ENCODE measurements at regions not wholly inside any gene's neighbourhood (a gene's known extent, or its start where the extent isn't known, plus 50 kb on each side); places are given as distances from the start of the nearest gene placed in this dataset.
"Not testable (repeated sequence)": the region's sequence is repeated elsewhere in the genome, so short reads cannot be mapped to it uniquely, and the experiment has no call there.

GRCh38 chrX:76922100-76922499 is 494.6 kb downstream of the MAGEE1 start:
- no peak overlapping the region for H3K4me3 ChIP-seq (ENCODE audit: low read depth, low read length)
- no peak for TF ChIP-seq CTCF (IDR thresholded peaks at IDR 0.05; ENCODE audit: borderline replicate concordance, insufficient read depth, low read depth, low read length)

GRCh38 chrX:76924616-76925015 is 497.1 kb downstream of the MAGEE1 start:
- not testable (repeated sequence) for H3K4me3 ChIP-seq (ENCODE audit: low read depth, low read length)

- no peak overlapping the region for H3K4me3 ChIP-seq (ENCODE audit: low read depth, low read length)
- TF ChIP-seq CTCF (IDR thresholded peaks at IDR 0.05; ENCODE audit: borderline replicate concordance, insufficient read depth, low read depth, low read length): no peak
These were observed 504.0 kb downstream of the MAGEE1 start for GRCh38 chrX:76931518-76931917.

DNA sequence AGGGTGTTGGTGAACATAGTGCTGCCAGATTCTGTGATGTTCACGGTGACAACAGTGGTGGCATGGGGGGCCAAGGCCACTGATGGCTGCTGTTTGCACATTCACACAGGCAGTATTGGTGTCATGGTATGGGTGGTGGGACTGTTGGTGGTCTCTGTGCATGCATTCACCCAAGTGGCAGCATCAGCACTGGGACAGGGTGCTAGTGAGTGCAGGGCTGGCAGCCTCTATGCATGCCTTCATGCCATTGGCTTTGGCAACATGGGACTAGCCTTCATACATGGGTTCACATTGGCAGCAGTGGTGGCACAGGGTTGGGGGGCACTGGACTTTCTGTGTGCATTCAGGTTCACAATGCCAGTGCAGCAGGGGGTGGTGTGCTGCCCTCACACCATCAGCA is 489.7 kb upstream of the FGF16 start:
- H3K4me3 ChIP-seq (ENCODE audit: low read depth, low read length): no peak overlapping the region
- no peak for TF ChIP-seq CTCF (IDR thresholded peaks at IDR 0.05; ENCODE audit: borderline replicate concordance, insufficient read depth, low read depth, low read length)

- TF ChIP-seq CTCF (IDR thresholded peaks at IDR 0.05; ENCODE audit: borderline replicate concordance, insufficient read depth, low read depth, low read length): no peak
- no peak overlapping the region for H3K4me3 ChIP-seq (ENCODE audit: low read depth, low read length)
These were observed 475.5 kb upstream of the FGF16 start for GRCh38 chrX:76971393-76972376.

DNA sequence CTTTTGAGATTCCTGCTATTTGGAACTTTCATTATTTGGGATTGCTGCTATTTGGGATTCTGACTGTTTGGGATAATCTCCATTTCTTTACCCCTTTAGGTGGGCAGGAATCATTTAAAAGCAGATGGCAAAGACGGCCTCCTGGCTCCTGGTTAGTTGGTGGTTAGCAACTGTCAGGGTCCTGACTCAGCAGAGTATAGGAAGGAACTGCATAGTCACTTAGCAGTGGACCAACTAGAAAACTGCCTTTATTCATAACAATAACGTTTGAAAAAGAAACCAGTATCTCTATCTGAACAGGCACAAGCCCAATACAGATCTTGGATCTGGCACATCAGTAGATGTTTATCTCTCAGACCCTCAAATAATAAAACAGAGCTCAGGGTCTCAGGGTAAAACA is 469.7 kb upstream of the FGF16 start:
- no peak overlapping the region for H3K4me3 ChIP-seq (ENCODE audit: low read depth, low read length)
- no peak for TF ChIP-seq CTCF (IDR thresholded peaks at IDR 0.05; ENCODE audit: borderline replicate concordance, insufficient read depth, low read depth, low read length)

GRCh38 chrX:76987381-76987780 is 459.8 kb upstream of the FGF16 start:
- no peak overlapping the region for H3K4me3 ChIP-seq (ENCODE audit: low read depth, low read length)
- TF ChIP-seq CTCF (IDR thresholded peaks at IDR 0.05; ENCODE audit: borderline replicate concordance, insufficient read depth, low read depth, low read length): no peak
